ENCODE measurements at regions not wholly inside any gene's neighbourhood (a gene's known extent, or its start where the extent isn't known, plus 50 kb on each side); places are given as distances from the start of the nearest gene placed in this dataset.

DNA sequence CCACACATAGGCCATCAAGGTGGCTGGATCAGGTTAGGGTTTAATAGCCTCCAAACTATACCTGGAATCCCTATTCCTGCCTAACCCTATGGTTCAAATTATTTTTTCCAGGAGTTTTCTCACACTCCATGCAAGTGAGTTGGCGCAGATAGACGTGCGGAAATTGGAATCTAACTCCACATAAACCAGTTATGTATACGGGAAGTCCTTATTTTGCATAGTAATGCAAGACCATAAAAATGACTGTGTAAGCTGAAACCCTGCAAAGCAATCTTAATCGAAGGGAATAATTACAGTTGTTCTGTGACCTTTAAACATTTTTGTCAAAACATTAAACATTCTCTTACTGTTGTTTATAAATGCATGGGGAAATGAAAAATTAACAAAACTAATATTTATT is 200.1 kb upstream of the SIX2 start:
- H3K27ac Mint-ChIP-seq = no peak overlapping the region
- ChIA-PET CTCF (ENCODE audit: partially characterized antibody) (no interaction called here), POLR2A (ENCODE audit: partially characterized antibody) (no interaction called here)
- no peak overlapping the region for H3K4me3 Mint-ChIP-seq
- no peaks in the 10 kb centered on the region for H3K9me3 Mint-ChIP-seq
- Histone ChIP-seq H3K27me3 (ENCODE audit: insufficient read depth, low read length) (peaks cover 3% of the 10 kb centered on the region), H3K4me3 (ENCODE audit: low read length in 2 of 2) (no peak overlapping the region), H3K27ac (ENCODE audit: low read depth, low read length) (no peak overlapping the region), H3K36me3 (ENCODE audit: insufficient read depth, low read length) (no peaks in the 10 kb centered on the region), H3K4me1 (ENCODE audit: insufficient read depth, low read length) (no peaks in the 10 kb centered on the region), H3K9me3 (ENCODE audit: control insufficient read depth in 1 of 2, low read length in 2 of 2) (no peaks in the 10 kb centered on the region)
- H3K4me1 Mint-ChIP-seq = no peaks in the 10 kb centered on the region
- no peaks in the 10 kb centered on the region for H3K36me3 Mint-ChIP-seq
- peaks cover 2 to 10% of the 10 kb centered on the region in 2 donors for H3K27me3 Mint-ChIP-seq
- DNase-seq = no peak
- intact Hi-C loops (cut with micrococcal nuclease) = no loop called here

DNA sequence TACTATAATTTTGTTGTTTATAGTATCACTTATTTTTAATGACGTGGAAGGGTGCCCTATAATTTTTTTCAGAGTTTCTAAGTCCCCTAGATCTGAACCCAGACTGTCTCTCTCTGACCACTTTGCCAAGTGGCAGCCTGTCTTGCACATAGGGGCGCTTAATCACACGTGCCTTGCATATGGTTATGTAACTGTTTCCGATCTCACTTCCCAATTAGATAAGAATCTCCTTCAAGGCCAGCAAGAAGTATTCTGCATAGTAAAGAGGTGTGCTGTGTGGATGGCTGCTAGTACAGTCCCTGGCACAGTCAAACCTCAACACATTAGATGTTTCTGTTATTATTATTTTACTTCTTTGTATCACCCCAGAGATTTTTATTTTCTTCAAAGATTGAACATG is 197.8 kb upstream of the SIX2 start:
- Histone ChIP-seq H3K9me3 (ENCODE audit: control insufficient read depth in 1 of 2, low read length in 2 of 2) (no peaks in the 10 kb centered on the region), H3K36me3 (ENCODE audit: insufficient read depth, low read length) (no peaks in the 10 kb centered on the region), H3K4me3 (ENCODE audit: low read length in 2 of 2) (no peak overlapping the region), H3K27ac (ENCODE audit: low read depth, low read length) (no peak overlapping the region), H3K4me1 (ENCODE audit: insufficient read depth, low read length) (no peaks in the 10 kb centered on the region), H3K27me3 (ENCODE audit: insufficient read depth, low read length) (no peaks in the 10 kb centered on the region)
- Mint-ChIP-seq H3K36me3 (no peaks in the 10 kb centered on the region), H3K27ac (no peak overlapping the region), H3K4me3 (no peak overlapping the region), H3K9me3 (peaks cover 0 to 7% (median 2%) of the 10 kb centered on the region in 8 donors), H3K27me3 (peaks cover 2 to 8% of the 10 kb centered on the region in 2 donors), H3K4me1 (no peaks in the 10 kb centered on the region)
- POLR2A ChIA-PET (ENCODE audit: partially characterized antibody) = no interaction called here
- CTCF ChIA-PET (ENCODE audit: partially characterized antibody) = no interaction called here
- intact Hi-C loops (cut with micrococcal nuclease) = no loop called here
- no peak for DNase-seq

DNA sequence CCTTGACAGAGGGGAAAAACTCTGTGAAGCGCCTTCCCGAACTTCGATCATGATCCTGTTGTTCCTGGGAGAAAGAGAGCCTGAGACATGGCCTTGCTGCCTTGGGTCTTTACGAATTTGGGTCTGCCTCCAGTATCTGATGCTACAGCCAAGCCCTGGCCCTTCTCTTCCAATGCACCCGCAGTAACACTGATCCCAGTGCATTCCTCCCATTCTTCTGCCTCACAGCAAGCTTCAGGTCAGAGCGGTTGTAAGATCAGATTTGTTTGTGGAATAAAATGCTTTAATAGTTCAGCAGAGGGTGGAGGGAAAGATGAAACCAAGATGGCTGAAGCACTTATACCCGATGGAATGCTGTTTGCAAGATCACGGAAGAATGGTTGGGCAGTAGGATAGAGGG is 196.7 kb upstream of the SIX2 start:
- POLR2A ChIA-PET (ENCODE audit: partially characterized antibody) = no interaction called here
- CTCF ChIA-PET (ENCODE audit: partially characterized antibody) = no interaction called here
- no peak overlapping the region for H3K27ac ChIP-seq (ENCODE audit: low read depth, low read length)
- H3K9me3 ChIP-seq (ENCODE audit: control insufficient read depth in 1 of 2, low read length in 2 of 2) = no peaks in the 10 kb centered on the region
- H3K27me3 ChIP-seq (ENCODE audit: insufficient read depth, low read length) = no peaks in the 10 kb centered on the region
- no peak overlapping the region for H3K4me3 ChIP-seq (ENCODE audit: low read length in 2 of 2)
- Mint-ChIP-seq H3K4me1 (no peaks in the 10 kb centered on the region), H3K27ac (peak overlapping the region in 1 of 7 donors; percentile 5), H3K9me3 (peaks cover 0 to 16% (median 11%) of the 10 kb centered on the region in 8 donors), H3K4me3 (no peak overlapping the region), H3K27me3 (peaks cover under 1 to 6% of the 10 kb centered on the region in 2 donors), H3K36me3 (peaks cover 0 to 7% of the 10 kb centered on the region in 2 donors)
- no peaks in the 10 kb centered on the region for H3K4me1 ChIP-seq (ENCODE audit: insufficient read depth, low read length)
- no peaks in the 10 kb centered on the region for H3K36me3 ChIP-seq (ENCODE audit: insufficient read depth, low read length)
- intact Hi-C loops (cut with micrococcal nuclease) = no loop called here
- DNase-seq = no peak

DNA sequence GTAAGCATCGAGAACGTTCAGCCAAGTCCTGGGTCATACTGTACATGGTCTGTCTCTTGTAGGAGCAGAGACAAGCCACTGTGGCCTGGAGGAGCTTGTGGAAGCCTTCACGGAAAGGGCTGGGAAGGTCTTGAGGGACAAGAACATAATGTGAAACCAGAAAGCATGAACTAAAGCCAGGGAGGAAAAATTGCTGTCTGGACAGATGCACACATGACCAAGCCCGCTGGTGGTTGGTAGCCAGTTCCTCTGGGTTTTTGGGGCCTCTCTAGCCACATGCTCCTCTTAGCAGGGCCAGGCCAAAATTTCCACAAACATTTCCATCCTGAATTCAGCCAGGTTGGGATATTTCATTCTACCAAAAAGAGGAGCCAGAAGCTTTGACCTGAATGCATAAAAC is 196.2 kb upstream of the SIX2 start:
- H3K27ac ChIP-seq (ENCODE audit: low read depth, low read length) = no peak overlapping the region

DNA sequence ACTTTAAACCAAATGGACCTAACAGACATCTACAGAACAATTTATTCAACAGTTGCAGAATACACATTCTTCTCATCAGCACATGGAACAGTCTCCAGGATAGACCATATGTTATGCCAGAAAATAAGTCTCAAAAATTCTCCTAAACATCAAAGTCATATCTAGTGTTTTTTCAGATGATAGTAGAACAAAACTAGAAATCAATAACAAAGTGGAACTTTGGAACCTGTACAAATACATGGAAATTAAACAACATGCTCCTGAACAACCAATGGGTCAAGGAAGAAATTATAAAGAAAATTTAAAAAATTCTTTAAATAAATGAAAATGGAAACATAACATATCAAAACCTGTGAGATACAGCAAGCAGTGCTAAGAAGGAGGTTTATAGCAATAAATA is 194.1 kb upstream of the SIX2 start:
- POLR2A ChIA-PET (ENCODE audit: partially characterized antibody) = no interaction called here
- no peak for DNase-seq
- no peaks in the 10 kb centered on the region for H3K4me1 Mint-ChIP-seq

More for the DNA sequence above, 196.2 kb upstream of the SIX2 start:
- Histone ChIP-seq H3K4me1 (ENCODE audit: insufficient read depth, low read length) (no peaks in the 10 kb centered on the region), H3K27me3 (ENCODE audit: insufficient read depth, low read length) (no peaks in the 10 kb centered on the region), H3K9me3 (ENCODE audit: control insufficient read depth in 1 of 2, low read length in 2 of 2) (no peaks in the 10 kb centered on the region), H3K36me3 (ENCODE audit: insufficient read depth, low read length) (no peaks in the 10 kb centered on the region), H3K4me3 (ENCODE audit: low read length in 2 of 2) (no peak overlapping the region)
- Mint-ChIP-seq H3K9me3 (peaks cover 0 to 16% (median 11%) of the 10 kb centered on the region in 8 donors), H3K4me1 (no peaks in the 10 kb centered on the region), H3K27me3 (peaks cover 0 to 6% of the 10 kb centered on the region in 2 donors), H3K36me3 (peaks cover 0 to 7% of the 10 kb centered on the region in 2 donors), H3K27ac (no peak overlapping the region), H3K4me3 (no peak overlapping the region)
- ChIA-PET POLR2A (ENCODE audit: partially characterized antibody) (no interaction called here), CTCF (ENCODE audit: partially characterized antibody) (no interaction called here)
- DNase-seq = no peak
- intact Hi-C loops (cut with micrococcal nuclease) = no loop called here

DNA sequence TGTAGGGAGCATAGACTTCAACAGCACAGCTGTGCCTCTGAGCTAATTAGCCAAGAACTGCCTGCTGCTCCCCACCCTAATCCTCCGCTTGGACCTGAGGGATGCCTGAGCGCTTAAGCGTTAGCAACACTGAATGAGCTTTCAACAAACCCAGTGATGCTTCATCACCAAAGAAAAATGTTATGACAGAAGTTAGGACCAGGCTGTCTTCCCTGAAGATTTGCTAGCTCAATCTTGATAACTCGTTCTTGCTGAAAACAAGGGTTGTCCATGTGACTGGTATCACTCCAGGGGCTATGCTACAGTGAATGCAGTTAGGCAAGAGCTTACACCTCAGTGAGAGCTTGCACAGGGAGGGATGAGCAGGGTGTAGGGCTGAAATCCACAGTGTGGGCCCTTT is 190.7 kb upstream of the SIX2 start:
- H3K36me3 Mint-ChIP-seq = peaks cover 0 to 7% of the 10 kb centered on the region in 2 donors
- POLR2A ChIA-PET (ENCODE audit: partially characterized antibody) = no interaction called here
- H3K36me3 ChIP-seq (ENCODE audit: insufficient read depth, low read length) = no peaks in the 10 kb centered on the region
- peaks cover 0 to 16% (median 11%) of the 10 kb centered on the region in 8 donors for H3K9me3 Mint-ChIP-seq
- intact Hi-C loops (cut with micrococcal nuclease) = no loop called here
- CTCF ChIA-PET (ENCODE audit: partially characterized antibody) = no interaction called here
- DNase-seq = no peak
- H3K27me3 Mint-ChIP-seq = peaks cover 1 to 3% of the 10 kb centered on the region in 2 donors
- H3K4me3 Mint-ChIP-seq = no peak overlapping the region
- no peak overlapping the region for H3K27ac Mint-ChIP-seq
- no peaks in the 10 kb centered on the region for H3K9me3 ChIP-seq (ENCODE audit: control insufficient read depth in 1 of 2, low read length in 2 of 2)
- no peaks in the 10 kb centered on the region for H3K4me1 ChIP-seq (ENCODE audit: insufficient read depth, low read length)
- H3K4me3 ChIP-seq (ENCODE audit: low read length in 2 of 2) = no peak overlapping the region
- H3K4me1 Mint-ChIP-seq = no peaks in the 10 kb centered on the region
- H3K27me3 ChIP-seq (ENCODE audit: insufficient read depth, low read length) = no peaks in the 10 kb centered on the region
- no peak overlapping the region for H3K27ac ChIP-seq (ENCODE audit: low read depth, low read length)

More for the DNA sequence above, 194.1 kb upstream of the SIX2 start:
- Mint-ChIP-seq H3K36me3 (peaks cover 0 to 7% of the 10 kb centered on the region in 2 donors), H3K4me3 (no peak overlapping the region), H3K27me3 (peaks cover 0 to 2% of the 10 kb centered on the region in 2 donors), H3K27ac (no peak overlapping the region), H3K9me3 (peaks cover 0 to 16% (median 11%) of the 10 kb centered on the region in 8 donors)
- intact Hi-C loops (cut with micrococcal nuclease) = no loop called here
- no peak overlapping the region for H3K4me3 ChIP-seq (ENCODE audit: low read length in 2 of 2)
- H3K27me3 ChIP-seq (ENCODE audit: insufficient read depth, low read length) = no peaks in the 10 kb centered on the region
- no peak overlapping the region for H3K27ac ChIP-seq (ENCODE audit: low read depth, low read length)
- H3K9me3 ChIP-seq (ENCODE audit: control insufficient read depth in 1 of 2, low read length in 2 of 2) = no peaks in the 10 kb centered on the region
- H3K4me1 ChIP-seq (ENCODE audit: insufficient read depth, low read length) = no peaks in the 10 kb centered on the region
- no peaks in the 10 kb centered on the region for H3K36me3 ChIP-seq (ENCODE audit: insufficient read depth, low read length)
- CTCF ChIA-PET (ENCODE audit: partially characterized antibody) = no interaction called here

DNA sequence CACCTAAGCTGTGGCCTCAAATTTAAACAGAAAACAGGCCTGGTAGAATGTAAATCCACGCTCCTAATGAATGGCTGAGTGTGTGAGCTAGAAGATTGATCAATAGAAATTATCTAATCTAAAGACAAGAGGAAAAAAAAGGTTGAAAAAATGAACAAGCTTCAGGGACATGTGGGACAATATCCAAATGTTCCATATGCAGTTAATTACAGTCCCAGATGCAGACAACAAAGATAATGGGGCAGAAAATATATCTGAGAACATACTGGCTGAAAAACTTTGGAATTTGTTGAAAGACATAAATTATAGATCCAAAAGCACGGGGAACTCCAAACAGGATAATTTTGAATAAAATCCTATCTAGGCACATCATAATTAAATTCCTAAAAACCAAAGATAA is 186.7 kb upstream of the SIX2 start:
- DNase-seq = no peak
- intact Hi-C loops (cut with micrococcal nuclease) = no loop called here
- H3K4me3 Mint-ChIP-seq = no peak overlapping the region
- no peaks in the 10 kb centered on the region for H3K36me3 Mint-ChIP-seq
- H3K4me1 Mint-ChIP-seq = no peaks in the 10 kb centered on the region
- H3K27ac Mint-ChIP-seq = no peak overlapping the region
- H3K9me3 Mint-ChIP-seq = peaks cover 0 to 6% (median 0%) of the 10 kb centered on the region in 8 donors
- POLR2A ChIA-PET (ENCODE audit: partially characterized antibody) = no interaction called here
- Histone ChIP-seq H3K27ac (ENCODE audit: low read depth, low read length) (no peak overlapping the region), H3K9me3 (ENCODE audit: control insufficient read depth in 1 of 2, low read length in 2 of 2) (no peaks in the 10 kb centered on the region), H3K4me1 (ENCODE audit: insufficient read depth, low read length) (no peaks in the 10 kb centered on the region), H3K27me3 (ENCODE audit: insufficient read depth, low read length) (no peaks in the 10 kb centered on the region), H3K36me3 (ENCODE audit: insufficient read depth, low read length) (no peaks in the 10 kb centered on the region), H3K4me3 (ENCODE audit: low read length in 2 of 2) (no peak overlapping the region)
- peaks cover 1 to 14% of the 10 kb centered on the region in 2 donors for H3K27me3 Mint-ChIP-seq
- CTCF ChIA-PET (ENCODE audit: partially characterized antibody) = no interaction called here

DNA sequence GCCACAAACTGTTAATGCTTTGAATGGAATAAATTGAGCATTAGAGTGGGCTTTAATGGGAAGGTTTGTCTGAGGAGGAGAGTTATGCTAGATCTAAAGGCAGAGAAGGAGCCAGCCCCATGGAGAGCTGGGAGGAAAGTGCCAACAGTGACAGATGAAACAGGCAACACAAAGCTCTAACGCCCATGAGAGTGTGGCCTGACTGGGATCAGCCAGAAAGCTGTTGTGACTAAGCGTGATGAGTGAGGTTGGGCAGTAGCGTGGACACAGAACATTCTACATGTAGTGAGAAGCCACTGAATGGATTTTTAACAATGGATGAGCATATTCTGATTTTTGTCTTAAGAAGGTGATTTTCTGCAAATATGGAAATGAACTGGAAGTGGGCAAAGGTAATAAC is 185.3 kb upstream of the SIX2 start:
- intact Hi-C loops (cut with micrococcal nuclease) = no loop called here
- CTCF ChIA-PET (ENCODE audit: partially characterized antibody) = no interaction called here
- Histone ChIP-seq H3K27ac (ENCODE audit: low read depth, low read length) (no peak overlapping the region), H3K9me3 (ENCODE audit: control insufficient read depth in 1 of 2, low read length in 2 of 2) (no peaks in the 10 kb centered on the region), H3K4me3 (ENCODE audit: low read length in 2 of 2) (no peak overlapping the region), H3K27me3 (ENCODE audit: insufficient read depth, low read length) (no peaks in the 10 kb centered on the region), H3K4me1 (ENCODE audit: insufficient read depth, low read length) (no peaks in the 10 kb centered on the region), H3K36me3 (ENCODE audit: insufficient read depth, low read length) (no peaks in the 10 kb centered on the region)
- DNase-seq = no peak
- peaks cover 0 to 2% (median 0%) of the 10 kb centered on the region in 8 donors for H3K9me3 Mint-ChIP-seq
- POLR2A ChIA-PET (ENCODE audit: partially characterized antibody) = no interaction called here
- no peak overlapping the region for H3K4me3 Mint-ChIP-seq
- H3K27ac Mint-ChIP-seq = no peak overlapping the region
- no peaks in the 10 kb centered on the region for H3K36me3 Mint-ChIP-seq
- H3K27me3 Mint-ChIP-seq = peaks cover 1 to 15% of the 10 kb centered on the region in 2 donors
- H3K4me1 Mint-ChIP-seq = no peaks in the 10 kb centered on the region

Data from CD4-positive, alpha-beta memory T cell (primary cell).